Erythroblast (primary cell): ENCODE measurements at regions not wholly inside any gene's neighbourhood (a gene's known extent, or its start where the extent isn't known, plus 50 kb on each side); places are given as distances from the start of the nearest gene placed in this dataset.

Experiments
- GATA1 ChIP-seq: IDR thresholded peaks from 2 replicates; pipeline ENCODE4 v1.6.1; 2011; ENCODE audit warnings: low read depth, mild to moderate bottlenecking, control low read depth, low read length, moderate library complexity
- POLR2A ChIP-seq: IDR thresholded peaks from 2 replicates; pipeline ENCODE4 v1.6.1; 2011; ENCODE audit warnings: mild to moderate bottlenecking, low read length

- TF ChIP-seq POLR2A (no peak), GATA1 (no peak)
Observed at GRCh38 chr4:115945026-115945425, 831.6 kb upstream of the NDST4 start.
